GM12891 (cell line): ENCODE measurements at regions not wholly inside any gene's neighbourhood (a gene's known extent, or its start where the extent isn't known, plus 50 kb on each side); places are given as distances from the start of the nearest gene placed in this dataset.

Experiments
- POLR2A ChIP-seq: IDR thresholded peaks from 2 replicates; pipeline ENCODE4 v1.6.1; 2011; ENCODE audit warnings: low read depth, low read length, control low read depth
- POLR2AphosphoS5 ChIP-seq: IDR thresholded peaks from 2 replicates; pipeline ENCODE4 v1.6.1; 2011; ENCODE audit warnings: low read depth, low read length, control low read depth
- POU2F2 ChIP-seq: IDR thresholded peaks from 2 replicates; pipeline ENCODE4 v1.6.1; 2011; ENCODE audit warnings: low read depth, mild to moderate bottlenecking, control low read depth, low read length, moderate library complexity
- SPI1 ChIP-seq: IDR thresholded peaks from 2 replicates; pipeline ENCODE4 v1.6.1; 2011; ENCODE audit warnings: low read depth, low read length, control low read depth

GRCh38 chr9:106643211-106643930 is 219.6 kb upstream of the ZNF462 start:
- TF ChIP-seq SPI1 (no peak), POLR2AphosphoS5 (no peak), POLR2A (no peak), POU2F2 (no peak)
